H1 (cell line): ENCODE measurements at regions not wholly inside any gene's neighbourhood (a gene's known extent, or its start where the extent isn't known, plus 50 kb on each side); places are given as distances from the start of the nearest gene placed in this dataset.

Experiments used
- POU5F1 ChIP-seq: IDR thresholded peaks from 2 replicates; pipeline ENCODE4 v1.6.1; 2011; ENCODE audit warnings: low read depth, mild to moderate bottlenecking, low read length, moderate library complexity
- SP4 ChIP-seq: IDR thresholded peaks from 2 replicates; pipeline ENCODE4 v1.6.1; 2012; ENCODE audit warnings: low read length, inconsistent platforms

- TF ChIP-seq SP4 (no peak), POU5F1 (no peak)
- TF ChIP-seq, all 59 proteins: peak for 0
Measured at GRCh38 chr12:75891072-75891471, 140.5 kb downstream of the PHLDA1 start (continued).
